IMR-90 (cell line): ENCODE measurements at regions not wholly inside any gene's neighbourhood (a gene's known extent, or its start where the extent isn't known, plus 50 kb on each side); places are given as distances from the start of the nearest gene placed in this dataset.

Experiments
- ATAC-seq: fragments of 200-7000 bp; cut with Tn5 transposase; 2 replicates; pipeline ENCODE4 v1.9.1; 2020; ENCODE audit warnings: low read depth, mild to moderate bottlenecking, moderate library complexity
- BruUV-seq: library from RNA; stranded (reverse); fragments of 400-500 nt; replicated peaks from 2 replicates; lab custom pipeline; 2021; lab: Mats Ljungman, UMichigan
- CTCF ChIA-PET: fragments of 300-600 bp; formaldehyde crosslinking; extraction: SDS; loops from one replicate; lab custom pipeline; 2021; ENCODE audit warnings: antibody characterized with exemption; lab: Yijun Ruan, JAX
- POLR2A ChIA-PET: fragments of 300-600 bp; sonication (Branson Sonifier 250); formaldehyde crosslinking; loops from one replicate; lab custom pipeline; 2022; ENCODE audit warnings: antibody characterized with exemption; ENCODE audit not compliant: unreplicated experiment; lab: Charles Lee
- DNase-seq: peaks from one replicate; pipeline ENCODE4 v3.0.0; 2013
- H2AFZ ChIP-seq: replicated peaks from 2 replicates; pipeline ENCODE3; 2013; ENCODE audit warnings: low read length, mild to moderate bottlenecking; ENCODE audit not compliant: poor library complexity
- H2AK5ac ChIP-seq: 2 replicates; pipeline ENCODE4 v1.6.1; 2013; ENCODE audit warnings: low read depth, low read length, inconsistent platforms
- H2AK9ac ChIP-seq: replicated peaks from 2 replicates; pipeline ENCODE3; 2013; ENCODE audit warnings: mild to moderate bottlenecking, low read depth, low read length, moderate library complexity; ENCODE audit not compliant: poor library complexity
- H2BK120ac ChIP-seq: 2 replicates; pipeline ENCODE4 v1.6.1; 2013; ENCODE audit warnings: low read depth, low read length, inconsistent platforms
- H2BK15ac ChIP-seq: 3 replicates; pipeline ENCODE4 v1.6.1; 2013; ENCODE audit warnings: low read depth, low read length, inconsistent platforms
- H2BK20ac ChIP-seq: 2 replicates; pipeline ENCODE4 v1.6.1; 2013; ENCODE audit warnings: low read depth, mild to moderate bottlenecking, inconsistent platforms, low read length, moderate library complexity
- H2BK5ac ChIP-seq: 2 replicates; pipeline ENCODE4 v1.6.1; 2013; ENCODE audit warnings: mild to moderate bottlenecking, low read depth, low read length, inconsistent platforms; ENCODE audit not compliant: poor library complexity, severe bottlenecking
- H3K14ac ChIP-seq: replicated peaks from 2 replicates; pipeline ENCODE4 v1.6.1; 2013; ENCODE audit warnings: low read depth, low read length, inconsistent platforms
- H3K18ac ChIP-seq: 2 replicates; pipeline ENCODE4 v1.6.1; 2013; ENCODE audit warnings: low read depth, low read length, control low read depth
- H3K23ac ChIP-seq: 2 replicates; pipeline ENCODE4 v1.6.1; 2013; ENCODE audit warnings: low read depth, low read length, inconsistent platforms
- H3K27ac ChIP-seq: 2 replicates; pipeline ENCODE4 v1.5.1; 2013; ENCODE audit warnings: mild to moderate bottlenecking, control low read depth, low read length; ENCODE audit not compliant: insufficient read depth
- H3K27me3 ChIP-seq: 2 replicates; pipeline ENCODE4 v1.6.1; 2013; ENCODE audit warnings: low read length; ENCODE audit not compliant: control insufficient read depth, insufficient read depth
- H3K36me3 ChIP-seq: 2 replicates; pipeline ENCODE4 v1.6.1; 2013; ENCODE audit warnings: low read length, mixed read lengths; ENCODE audit not compliant: control insufficient read depth, insufficient read depth
- H3K4ac ChIP-seq: 2 replicates; pipeline ENCODE4 v1.6.1; 2013; ENCODE audit warnings: low read depth, low read length, inconsistent platforms
- H3K4me1 ChIP-seq: 2 replicates; pipeline ENCODE4 v1.6.1; 2013; ENCODE audit warnings: low read length, mixed read lengths; ENCODE audit not compliant: control insufficient read depth, insufficient read depth
- H3K4me2 ChIP-seq: 2 replicates; pipeline ENCODE4 v1.6.1; 2013; ENCODE audit warnings: low read depth, mild to moderate bottlenecking, control low read depth, low read length, moderate library complexity
- H3K4me3 ChIP-seq: 2 replicates; pipeline ENCODE4 v1.5.1; 2013; ENCODE audit warnings: low read depth, mild to moderate bottlenecking, control low read depth, low read length, moderate library complexity; ENCODE audit not compliant: insufficient read depth
- H3K56ac ChIP-seq: 2 replicates; pipeline ENCODE4 v1.6.1; 2013; ENCODE audit warnings: low read length, inconsistent platforms; ENCODE audit not compliant: insufficient read depth; ENCODE audit errors: extremely low read depth
- H3K79me1 ChIP-seq, 2 experiments: 2 replicates each; pipeline ENCODE4 v1.6.1; 2013; ENCODE audit warnings: low read length in 2 of 2, inconsistent platforms in 1 of 2, low read depth in 1 of 2
- H3K9ac ChIP-seq: 2 replicates; pipeline ENCODE4 v1.6.1; 2013; ENCODE audit warnings: low read depth, low read length, control low read depth
- H3K9me1 ChIP-seq: 2 replicates; pipeline ENCODE4 v1.6.1; 2013; ENCODE audit warnings: low read length, inconsistent platforms; ENCODE audit not compliant: insufficient read depth
- H3K9me3 ChIP-seq: 2 replicates; pipeline ENCODE4 v1.6.1; 2013; ENCODE audit warnings: low read length; ENCODE audit not compliant: control insufficient read depth, insufficient read depth
- H4K20me1 ChIP-seq: 2 replicates; pipeline ENCODE4 v1.6.1; 2013; ENCODE audit warnings: low read length, inconsistent platforms; ENCODE audit not compliant: insufficient read depth
- H4K5ac ChIP-seq: 2 replicates; pipeline ENCODE4 v1.6.1; 2013; ENCODE audit warnings: mild to moderate bottlenecking, low read depth, low read length, control low read depth
- H4K8ac ChIP-seq, 2 experiments: 2 replicates each; pipeline ENCODE4 v1.6.1; 2013; ENCODE audit warnings: low read depth in 2 of 2, low read length in 2 of 2, control low read depth in 1 of 2, inconsistent platforms in 1 of 2
- H4K91ac ChIP-seq: 2 replicates; pipeline ENCODE4 v1.6.1; 2013; ENCODE audit warnings: low read depth, low read length, inconsistent platforms; ENCODE audit not compliant: insufficient read depth
- BHLHE40 ChIP-seq: fragments of 150-350 bp; IDR thresholded peaks from 2 replicates; pipeline ENCODE4 v1.6.1; 2016; ENCODE audit warnings: mild to moderate bottlenecking, low read depth, low read length
- CEBPB ChIP-seq: IDR thresholded peaks from 2 replicates; pipeline ENCODE4 v1.6.1; 2012; ENCODE audit warnings: low read depth, low read length, improper control_type of control experiment
- CHD1 ChIP-seq: IDR thresholded peaks from 2 replicates; pipeline ENCODE4 v1.6.1; 2012; ENCODE audit warnings: low read depth, low read length, improper control_type of control experiment
- ELK1 ChIP-seq: fragments of 150-350 bp; IDR thresholded peaks from 2 replicates; pipeline ENCODE4 v1.6.1; 2016; ENCODE audit warnings: low read depth, mild to moderate bottlenecking, low read length, moderate library complexity, borderline replicate concordance
- FOS ChIP-seq: fragments of 150-350 bp; IDR thresholded peaks from 2 replicates; pipeline ENCODE4 v1.6.1; 2016; ENCODE audit warnings: low read depth, low read length
- MAFK ChIP-seq: IDR thresholded peaks from 2 replicates; pipeline ENCODE4 v1.6.1; 2012; ENCODE audit warnings: low read depth, low read length, improper control_type of control experiment
- MAZ ChIP-seq: IDR thresholded peaks from 2 replicates; pipeline ENCODE4 v1.6.1; 2012; ENCODE audit warnings: low read depth, mild to moderate bottlenecking, low read length, improper control_type of control experiment, moderate library complexity, borderline replicate concordance
- MXI1 ChIP-seq: IDR thresholded peaks from 2 replicates; pipeline ENCODE4 v1.6.1; 2012; ENCODE audit warnings: low read depth, mild to moderate bottlenecking, low read length, moderate library complexity, borderline replicate concordance
- NFE2L2 ChIP-seq: fragments of 150-350 bp; IDR thresholded peaks from 2 replicates; pipeline ENCODE4 v1.6.1; 2016; ENCODE audit warnings: low read depth, mild to moderate bottlenecking, low read length
- POLR2A ChIP-seq: IDR thresholded peaks from 2 replicates; pipeline ENCODE4 v1.6.1; 2012; ENCODE audit warnings: mild to moderate bottlenecking, low read depth, low read length
- RAD21 ChIP-seq: IDR thresholded peaks from 2 replicates; pipeline ENCODE4 v1.6.1; 2012; ENCODE audit warnings: low read length, improper control_type of control experiment
- RCOR1 ChIP-seq: IDR thresholded peaks from 2 replicates; pipeline ENCODE4 v1.6.1; 2012; ENCODE audit warnings: mild to moderate bottlenecking, low read length, improper control_type of control experiment; ENCODE audit not compliant: insufficient replicate concordance
- RFX5 ChIP-seq: IDR thresholded peaks from 2 replicates; pipeline ENCODE4 v1.8.0; 2012; ENCODE audit warnings: low read depth, mild to moderate bottlenecking, low read length, moderate library complexity
- SMC3 ChIP-seq: fragments of 150-350 bp; IDR thresholded peaks from 2 replicates; pipeline ENCODE4 v1.6.1; 2016; ENCODE audit warnings: low read depth, mild to moderate bottlenecking, antibody characterized with exemption, low read length, moderate library complexity
- USF2 ChIP-seq: fragments of 150-350 bp; IDR thresholded peaks from 2 replicates; pipeline ENCODE4 v1.6.1; 2017; ENCODE audit warnings: mild to moderate bottlenecking, antibody characterized with exemption, low read length, low read depth
- WGBS, 2 experiments: methylation state at CpG; one replicate each; pipeline versions ENCODE4 v1.1.5 to v1.1.7; 2013; ENCODE audit warnings: missing lambda C conversion rate in 2 of 2; ENCODE audit not compliant: insufficient read length in 1 of 2; ENCODE audit errors: extremely low coverage in 2 of 2; 5-methylcytosine and 5-hydroxymethylcytosine counted together
- dilution Hi-C: fragments of 300-500 bp; cut with HindIII; formaldehyde crosslinking; loops from one replicate; pipeline ENCODE4 v1.14.3; 2018; ENCODE audit warnings: low sequenced_read_pairs; ENCODE audit not compliant: unreplicated experiment
- in situ Hi-C: fragments of 300-500 bp; cut with MboI; formaldehyde crosslinking; loops from 3 replicates; pipeline ENCODE4 v1.14.3; 2019; ENCODE audit warnings: low sequenced_read_pairs, inconsistent platforms, mixed read lengths
- intact Hi-C: fragments of 100-400 bp; cut with micrococcal nuclease; formaldehyde crosslinking; loops from 2 replicates; pipeline ENCODE4 v1.10.0; 2022

- ATAC-seq = no peak
- CTCF ChIA-PET = no interaction called here
- intact Hi-C loops = no loop called here
Observed at GRCh38 chr1:90507173-90507572, 209.9 kb downstream of the BARHL2 start.

More at GRCh38 chr1:90507173-90507572, 209.9 kb downstream of the BARHL2 start:
- no peak overlapping the region for H3K27ac ChIP-seq
- no peak overlapping the region for H3K4ac ChIP-seq
- no peaks in the 10 kb centered on the region for H3K9me3 ChIP-seq
- no peak overlapping the region for H4K5ac ChIP-seq
- no peak overlapping the region for H4K91ac ChIP-seq
- no CpG with 5 or more reads among the region's 5 CpGs for WGBS, 2 experiments
- in situ Hi-C loops (no loop called here), dilution Hi-C loops (no loop called here)
- H4K8ac ChIP-seq = no peak overlapping the region
- no peak overlapping the region for H2AK9ac ChIP-seq
- H2BK20ac ChIP-seq = no peak overlapping the region
- no peaks in the 10 kb centered on the region for H3K79me1 ChIP-seq
- no peak for DNase-seq
- H3K56ac ChIP-seq = no peak overlapping the region
- H2BK5ac ChIP-seq = no peak overlapping the region
- no peak overlapping the region for H3K4me2 ChIP-seq
- no peak overlapping the region for H3K18ac ChIP-seq
- POLR2A ChIA-PET = no interaction called here
- BruUV-seq = no TSS peak
- H3K9ac ChIP-seq = no peak overlapping the region
- no peaks in the 10 kb centered on the region for H3K36me3 ChIP-seq
- no peak overlapping the region for H2AFZ ChIP-seq
- no peak overlapping the region for H3K14ac ChIP-seq
- no peak overlapping the region for H2AK5ac ChIP-seq
- no peaks in the 10 kb centered on the region for H3K4me1 ChIP-seq
- H2BK120ac ChIP-seq = no peak overlapping the region
- no peaks in the 10 kb centered on the region for H4K20me1 ChIP-seq
- no peak overlapping the region for H2BK15ac ChIP-seq
- no peaks in the 10 kb centered on the region for H3K27me3 ChIP-seq
- TF ChIP-seq BHLHE40 = no peak
- no peak for TF ChIP-seq CHD1
- no peak for TF ChIP-seq POLR2A
- no peak for TF ChIP-seq CEBPB
- no peak for TF ChIP-seq USF2
- no peak for TF ChIP-seq RAD21
- no peak for TF ChIP-seq RFX5
- no peak for TF ChIP-seq FOS
- no peak for TF ChIP-seq SMC3
- TF ChIP-seq MAFK = no peak
- TF ChIP-seq NFE2L2 = no peak
- TF ChIP-seq MAZ = no peak
- TF ChIP-seq MXI1 = no peak
- no peak for TF ChIP-seq ELK1
- TF ChIP-seq RCOR1 = no peak
- no peak overlapping the region for H3K23ac ChIP-seq
- H3K4me3 ChIP-seq = no peak overlapping the region
- no peaks in the 10 kb centered on the region for H3K9me1 ChIP-seq
